ENCODE measurements at regions not wholly inside any gene's neighbourhood (a gene's known extent, or its start where the extent isn't known, plus 50 kb on each side); places are given as distances from the start of the nearest gene placed in this dataset.

DNA sequence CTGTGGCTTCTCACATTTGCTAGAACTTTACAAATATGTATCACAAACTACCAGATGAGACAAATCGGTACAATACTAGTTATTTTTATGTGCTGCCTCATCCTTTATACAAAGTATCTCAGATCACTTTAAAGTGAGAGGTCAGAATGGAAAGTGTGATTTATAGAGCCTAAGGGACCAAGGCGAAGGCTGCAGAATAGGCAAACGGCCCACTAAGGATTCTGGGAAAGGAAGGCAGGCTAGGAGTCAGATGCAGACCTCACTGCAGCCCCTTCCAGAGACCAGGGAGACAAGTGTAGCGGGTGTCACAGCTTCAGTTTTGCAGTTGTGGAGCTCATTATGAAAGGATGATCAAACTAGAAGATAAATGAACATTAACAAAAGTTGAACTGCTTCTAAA, 190.6 kb downstream of the HIBADH start:
- TF ChIP-seq, protein P1, sequence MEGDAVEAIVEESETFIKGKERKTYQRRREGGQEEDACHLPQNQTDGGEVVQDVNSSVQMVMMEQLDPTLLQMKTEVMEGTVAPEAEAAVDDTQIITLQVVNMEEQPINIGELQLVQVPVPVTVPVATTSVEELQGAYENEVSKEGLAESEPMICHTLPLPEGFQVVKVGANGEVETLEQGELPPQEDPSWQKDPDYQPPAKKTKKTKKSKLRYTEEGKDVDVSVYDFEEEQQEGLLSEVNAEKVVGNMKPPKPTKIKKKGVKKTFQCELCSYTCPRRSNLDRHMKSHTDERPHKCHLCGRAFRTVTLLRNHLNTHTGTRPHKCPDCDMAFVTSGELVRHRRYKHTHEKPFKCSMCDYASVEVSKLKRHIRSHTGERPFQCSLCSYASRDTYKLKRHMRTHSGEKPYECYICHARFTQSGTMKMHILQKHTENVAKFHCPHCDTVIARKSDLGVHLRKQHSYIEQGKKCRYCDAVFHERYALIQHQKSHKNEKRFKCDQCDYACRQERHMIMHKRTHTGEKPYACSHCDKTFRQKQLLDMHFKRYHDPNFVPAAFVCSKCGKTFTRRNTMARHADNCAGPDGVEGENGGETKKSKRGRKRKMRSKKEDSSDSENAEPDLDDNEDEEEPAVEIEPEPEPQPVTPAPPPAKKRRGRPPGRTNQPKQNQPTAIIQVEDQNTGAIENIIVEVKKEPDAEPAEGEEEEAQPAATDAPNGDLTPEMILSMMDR (IDR thresholded peaks at IDR 0.05): no peak
- TF ChIP-seq POLR2A (IDR thresholded peaks at IDR 0.05) (no peak), EP300 (IDR thresholded peaks at IDR 0.05) (no peak)
